ENCODE measurements at regions not wholly inside any gene's neighbourhood (a gene's known extent, or its start where the extent isn't known, plus 50 kb on each side); places are given as distances from the start of the nearest gene placed in this dataset.

- TF ChIP-seq, protein P1, sequence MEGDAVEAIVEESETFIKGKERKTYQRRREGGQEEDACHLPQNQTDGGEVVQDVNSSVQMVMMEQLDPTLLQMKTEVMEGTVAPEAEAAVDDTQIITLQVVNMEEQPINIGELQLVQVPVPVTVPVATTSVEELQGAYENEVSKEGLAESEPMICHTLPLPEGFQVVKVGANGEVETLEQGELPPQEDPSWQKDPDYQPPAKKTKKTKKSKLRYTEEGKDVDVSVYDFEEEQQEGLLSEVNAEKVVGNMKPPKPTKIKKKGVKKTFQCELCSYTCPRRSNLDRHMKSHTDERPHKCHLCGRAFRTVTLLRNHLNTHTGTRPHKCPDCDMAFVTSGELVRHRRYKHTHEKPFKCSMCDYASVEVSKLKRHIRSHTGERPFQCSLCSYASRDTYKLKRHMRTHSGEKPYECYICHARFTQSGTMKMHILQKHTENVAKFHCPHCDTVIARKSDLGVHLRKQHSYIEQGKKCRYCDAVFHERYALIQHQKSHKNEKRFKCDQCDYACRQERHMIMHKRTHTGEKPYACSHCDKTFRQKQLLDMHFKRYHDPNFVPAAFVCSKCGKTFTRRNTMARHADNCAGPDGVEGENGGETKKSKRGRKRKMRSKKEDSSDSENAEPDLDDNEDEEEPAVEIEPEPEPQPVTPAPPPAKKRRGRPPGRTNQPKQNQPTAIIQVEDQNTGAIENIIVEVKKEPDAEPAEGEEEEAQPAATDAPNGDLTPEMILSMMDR (IDR thresholded peaks at IDR 0.05 in 8 of 11, conservative IDR thresholded peaks at IDR 0.05 in 3 of 11): no peak
- TF ChIP-seq POLR2A (IDR thresholded peaks at IDR 0.05): no peak
Observed at GRCh38 chr5:12358371-12359090, 454.3 kb upstream of the CTNND2 start.
